IMR-90 (cell line): ENCODE measurements at regions not wholly inside any gene's neighbourhood (a gene's known extent, or its start where the extent isn't known, plus 50 kb on each side); places are given as distances from the start of the nearest gene placed in this dataset.

Experiments
- ATAC-seq: fragments of 200-7000 bp; cut with Tn5 transposase; 2 replicates; pipeline ENCODE4 v1.9.1; 2020; ENCODE audit warnings: low read depth, mild to moderate bottlenecking, moderate library complexity
- BruUV-seq: library from RNA; stranded (reverse); fragments of 400-500 nt; replicated peaks from 2 replicates; lab custom pipeline; 2021; lab: Mats Ljungman, UMichigan
- CTCF ChIA-PET: fragments of 300-600 bp; formaldehyde crosslinking; extraction: SDS; loops from one replicate; lab custom pipeline; 2021; ENCODE audit warnings: antibody characterized with exemption; lab: Yijun Ruan, JAX
- POLR2A ChIA-PET: fragments of 300-600 bp; sonication (Branson Sonifier 250); formaldehyde crosslinking; loops from one replicate; lab custom pipeline; 2022; ENCODE audit warnings: antibody characterized with exemption; ENCODE audit not compliant: unreplicated experiment; lab: Charles Lee
- DNase-seq: peaks from one replicate; pipeline ENCODE4 v3.0.0; 2013
- H2AFZ ChIP-seq: replicated peaks from 2 replicates; pipeline ENCODE3; 2013; ENCODE audit warnings: low read length, mild to moderate bottlenecking; ENCODE audit not compliant: poor library complexity
- H2AK5ac ChIP-seq: 2 replicates; pipeline ENCODE4 v1.6.1; 2013; ENCODE audit warnings: low read depth, low read length, inconsistent platforms
- H2AK9ac ChIP-seq: replicated peaks from 2 replicates; pipeline ENCODE3; 2013; ENCODE audit warnings: mild to moderate bottlenecking, low read depth, low read length, moderate library complexity; ENCODE audit not compliant: poor library complexity
- H2BK120ac ChIP-seq: 2 replicates; pipeline ENCODE4 v1.6.1; 2013; ENCODE audit warnings: low read depth, low read length, inconsistent platforms
- H2BK15ac ChIP-seq: 3 replicates; pipeline ENCODE4 v1.6.1; 2013; ENCODE audit warnings: low read depth, low read length, inconsistent platforms
- H2BK20ac ChIP-seq: 2 replicates; pipeline ENCODE4 v1.6.1; 2013; ENCODE audit warnings: low read depth, mild to moderate bottlenecking, inconsistent platforms, low read length, moderate library complexity
- H2BK5ac ChIP-seq: 2 replicates; pipeline ENCODE4 v1.6.1; 2013; ENCODE audit warnings: mild to moderate bottlenecking, low read depth, low read length, inconsistent platforms; ENCODE audit not compliant: poor library complexity, severe bottlenecking
- H3K14ac ChIP-seq: replicated peaks from 2 replicates; pipeline ENCODE4 v1.6.1; 2013; ENCODE audit warnings: low read depth, low read length, inconsistent platforms
- H3K18ac ChIP-seq: 2 replicates; pipeline ENCODE4 v1.6.1; 2013; ENCODE audit warnings: low read depth, low read length, control low read depth
- H3K23ac ChIP-seq: 2 replicates; pipeline ENCODE4 v1.6.1; 2013; ENCODE audit warnings: low read depth, low read length, inconsistent platforms
- H3K27ac ChIP-seq: 2 replicates; pipeline ENCODE4 v1.5.1; 2013; ENCODE audit warnings: mild to moderate bottlenecking, control low read depth, low read length; ENCODE audit not compliant: insufficient read depth
- H3K27me3 ChIP-seq: 2 replicates; pipeline ENCODE4 v1.6.1; 2013; ENCODE audit warnings: low read length; ENCODE audit not compliant: control insufficient read depth, insufficient read depth
- H3K36me3 ChIP-seq: 2 replicates; pipeline ENCODE4 v1.6.1; 2013; ENCODE audit warnings: low read length, mixed read lengths; ENCODE audit not compliant: control insufficient read depth, insufficient read depth
- H3K4ac ChIP-seq: 2 replicates; pipeline ENCODE4 v1.6.1; 2013; ENCODE audit warnings: low read depth, low read length, inconsistent platforms
- H3K4me1 ChIP-seq: 2 replicates; pipeline ENCODE4 v1.6.1; 2013; ENCODE audit warnings: low read length, mixed read lengths; ENCODE audit not compliant: control insufficient read depth, insufficient read depth
- H3K4me2 ChIP-seq: 2 replicates; pipeline ENCODE4 v1.6.1; 2013; ENCODE audit warnings: low read depth, mild to moderate bottlenecking, control low read depth, low read length, moderate library complexity
- H3K4me3 ChIP-seq: 2 replicates; pipeline ENCODE4 v1.5.1; 2013; ENCODE audit warnings: low read depth, mild to moderate bottlenecking, control low read depth, low read length, moderate library complexity; ENCODE audit not compliant: insufficient read depth
- H3K56ac ChIP-seq: 2 replicates; pipeline ENCODE4 v1.6.1; 2013; ENCODE audit warnings: low read length, inconsistent platforms; ENCODE audit not compliant: insufficient read depth; ENCODE audit errors: extremely low read depth
- H3K79me1 ChIP-seq, 2 experiments: 2 replicates each; pipeline ENCODE4 v1.6.1; 2013; ENCODE audit warnings: low read length in 2 of 2, inconsistent platforms in 1 of 2, low read depth in 1 of 2
- H3K9ac ChIP-seq: 2 replicates; pipeline ENCODE4 v1.6.1; 2013; ENCODE audit warnings: low read depth, low read length, control low read depth
- H3K9me1 ChIP-seq: 2 replicates; pipeline ENCODE4 v1.6.1; 2013; ENCODE audit warnings: low read length, inconsistent platforms; ENCODE audit not compliant: insufficient read depth
- H3K9me3 ChIP-seq: 2 replicates; pipeline ENCODE4 v1.6.1; 2013; ENCODE audit warnings: low read length; ENCODE audit not compliant: control insufficient read depth, insufficient read depth
- H4K20me1 ChIP-seq: 2 replicates; pipeline ENCODE4 v1.6.1; 2013; ENCODE audit warnings: low read length, inconsistent platforms; ENCODE audit not compliant: insufficient read depth
- H4K5ac ChIP-seq: 2 replicates; pipeline ENCODE4 v1.6.1; 2013; ENCODE audit warnings: mild to moderate bottlenecking, low read depth, low read length, control low read depth
- H4K8ac ChIP-seq, 2 experiments: 2 replicates each; pipeline ENCODE4 v1.6.1; 2013; ENCODE audit warnings: low read depth in 2 of 2, low read length in 2 of 2, control low read depth in 1 of 2, inconsistent platforms in 1 of 2
- H4K91ac ChIP-seq: 2 replicates; pipeline ENCODE4 v1.6.1; 2013; ENCODE audit warnings: low read depth, low read length, inconsistent platforms; ENCODE audit not compliant: insufficient read depth
- BHLHE40 ChIP-seq: fragments of 150-350 bp; IDR thresholded peaks from 2 replicates; pipeline ENCODE4 v1.6.1; 2016; ENCODE audit warnings: mild to moderate bottlenecking, low read depth, low read length
- CEBPB ChIP-seq: IDR thresholded peaks from 2 replicates; pipeline ENCODE4 v1.6.1; 2012; ENCODE audit warnings: low read depth, low read length, improper control_type of control experiment
- CHD1 ChIP-seq: IDR thresholded peaks from 2 replicates; pipeline ENCODE4 v1.6.1; 2012; ENCODE audit warnings: low read depth, low read length, improper control_type of control experiment
- CTCF ChIP-seq: conservative IDR thresholded peaks from 2 replicates; pipeline ENCODE4 v1.5.1; 2012; ENCODE audit warnings: mild to moderate bottlenecking, low read depth, low read length, improper control_type of control experiment
- ELK1 ChIP-seq: fragments of 150-350 bp; IDR thresholded peaks from 2 replicates; pipeline ENCODE4 v1.6.1; 2016; ENCODE audit warnings: low read depth, mild to moderate bottlenecking, low read length, moderate library complexity, borderline replicate concordance
- FOS ChIP-seq: fragments of 150-350 bp; IDR thresholded peaks from 2 replicates; pipeline ENCODE4 v1.6.1; 2016; ENCODE audit warnings: low read depth, low read length
- MAFK ChIP-seq: IDR thresholded peaks from 2 replicates; pipeline ENCODE4 v1.6.1; 2012; ENCODE audit warnings: low read depth, low read length, improper control_type of control experiment
- MAZ ChIP-seq: IDR thresholded peaks from 2 replicates; pipeline ENCODE4 v1.6.1; 2012; ENCODE audit warnings: low read depth, mild to moderate bottlenecking, low read length, improper control_type of control experiment, moderate library complexity, borderline replicate concordance
- MXI1 ChIP-seq: IDR thresholded peaks from 2 replicates; pipeline ENCODE4 v1.6.1; 2012; ENCODE audit warnings: low read depth, mild to moderate bottlenecking, low read length, moderate library complexity, borderline replicate concordance
- NFE2L2 ChIP-seq: fragments of 150-350 bp; IDR thresholded peaks from 2 replicates; pipeline ENCODE4 v1.6.1; 2016; ENCODE audit warnings: low read depth, mild to moderate bottlenecking, low read length
- POLR2A ChIP-seq: IDR thresholded peaks from 2 replicates; pipeline ENCODE4 v1.6.1; 2012; ENCODE audit warnings: mild to moderate bottlenecking, low read depth, low read length
- RAD21 ChIP-seq: IDR thresholded peaks from 2 replicates; pipeline ENCODE4 v1.6.1; 2012; ENCODE audit warnings: low read length, improper control_type of control experiment
- RCOR1 ChIP-seq: IDR thresholded peaks from 2 replicates; pipeline ENCODE4 v1.6.1; 2012; ENCODE audit warnings: mild to moderate bottlenecking, low read length, improper control_type of control experiment; ENCODE audit not compliant: insufficient replicate concordance
- RFX5 ChIP-seq: IDR thresholded peaks from 2 replicates; pipeline ENCODE4 v1.8.0; 2012; ENCODE audit warnings: low read depth, mild to moderate bottlenecking, low read length, moderate library complexity
- SMC3 ChIP-seq: fragments of 150-350 bp; IDR thresholded peaks from 2 replicates; pipeline ENCODE4 v1.6.1; 2016; ENCODE audit warnings: low read depth, mild to moderate bottlenecking, antibody characterized with exemption, low read length, moderate library complexity
- USF2 ChIP-seq: fragments of 150-350 bp; IDR thresholded peaks from 2 replicates; pipeline ENCODE4 v1.6.1; 2017; ENCODE audit warnings: mild to moderate bottlenecking, antibody characterized with exemption, low read length, low read depth
- WGBS, 2 experiments: methylation state at CpG; one replicate each; pipeline versions ENCODE4 v1.1.5 to v1.1.7; 2013; ENCODE audit warnings: missing lambda C conversion rate in 2 of 2; ENCODE audit not compliant: insufficient read length in 1 of 2; ENCODE audit errors: extremely low coverage in 2 of 2; 5-methylcytosine and 5-hydroxymethylcytosine counted together
- dilution Hi-C: fragments of 300-500 bp; cut with HindIII; formaldehyde crosslinking; loops from one replicate; pipeline ENCODE4 v1.14.3; 2018; ENCODE audit warnings: low sequenced_read_pairs; ENCODE audit not compliant: unreplicated experiment
- in situ Hi-C: fragments of 300-500 bp; cut with MboI; formaldehyde crosslinking; loops from 3 replicates; pipeline ENCODE4 v1.14.3; 2019; ENCODE audit warnings: low sequenced_read_pairs, inconsistent platforms, mixed read lengths
- intact Hi-C: fragments of 100-400 bp; cut with micrococcal nuclease; formaldehyde crosslinking; loops from 2 replicates; pipeline ENCODE4 v1.10.0; 2022

GRCh38 chr14:84401631-84402030 lies 1128.3 kb upstream of the FLRT2 start:
- Histone ChIP-seq H2AFZ (no peak overlapping the region), H3K9ac (no peak overlapping the region), H4K5ac (no peak overlapping the region), H3K4me1 (no peaks in the 10 kb centered on the region), H2AK5ac (no peak overlapping the region), H3K4me2 (no peak overlapping the region), H2BK20ac (no peak overlapping the region), H3K36me3 (no peaks in the 10 kb centered on the region), H2AK9ac (no peak overlapping the region), H3K27ac (no peak overlapping the region), H3K4me3 (no peak overlapping the region), H2BK5ac (no peak overlapping the region), H3K9me3 (no peaks in the 10 kb centered on the region; the same call in none of the 2 replicates), H4K20me1 (no peaks in the 10 kb centered on the region), H3K27me3 (no peaks in the 10 kb centered on the region), H2BK15ac (no peak overlapping the region), H3K9me1 (no peaks in the 10 kb centered on the region), H4K8ac (no peak overlapping the region), H3K14ac (no peak overlapping the region), H2BK120ac (no peak overlapping the region), H3K79me1 (no peaks in the 10 kb centered on the region), H3K4ac (no peak overlapping the region), H3K23ac (no peak overlapping the region), H4K91ac (no peak overlapping the region), H3K18ac (no peak overlapping the region), H3K56ac (no peak overlapping the region)
- in situ Hi-C loops = no loop called here
- no peak for DNase-seq
- intact Hi-C loops = no loop called here
- TF ChIP-seq CTCF (no peak), NFE2L2 (no peak), MXI1 (no peak), BHLHE40 (no peak), CHD1 (no peak), ELK1 (no peak), RAD21 (no peak), SMC3 (no peak), RCOR1 (no peak), POLR2A (no peak), CEBPB (no peak), FOS (no peak), MAZ (no peak), USF2 (no peak), MAFK (no peak), RFX5 (no peak)
- ChIA-PET POLR2A (no interaction called here), CTCF (no interaction called here)
- no peak for ATAC-seq
- dilution Hi-C loops = no loop called here
- BruUV-seq = no TSS peak
- WGBS, 2 experiments = 33% methylated on average over 1 of the region's 3 CpGs; no CpG with 5 or more reads in 1 of the 2 experiments
